DMS53 treated with DMSO at 0.1 percent for 48 hours (cell line): ENCODE measurements at regions not wholly inside any gene's neighbourhood (a gene's known extent, or its start where the extent isn't known, plus 50 kb on each side); places are given as distances from the start of the nearest gene placed in this dataset.
"Not testable (repeated sequence)": the region's sequence is repeated elsewhere in the genome, so short reads cannot be mapped to it uniquely, and the experiment has no call there.

Source experiments
- DNase-seq: peaks from one replicate; lab custom pipeline; 2025; ENCODE audit not compliant: unreplicated experiment; lab: John Stamatoyannopoulos, UW

GRCh38 chr1:196091397-196092135 lies 516.7 kb downstream of the KCNT2 start:
- DNase-seq = no peak

- DNase-seq = no peak
Measured at GRCh38 chr1:196090226-196090625, 518.0 kb downstream of the KCNT2 start.

DNA sequence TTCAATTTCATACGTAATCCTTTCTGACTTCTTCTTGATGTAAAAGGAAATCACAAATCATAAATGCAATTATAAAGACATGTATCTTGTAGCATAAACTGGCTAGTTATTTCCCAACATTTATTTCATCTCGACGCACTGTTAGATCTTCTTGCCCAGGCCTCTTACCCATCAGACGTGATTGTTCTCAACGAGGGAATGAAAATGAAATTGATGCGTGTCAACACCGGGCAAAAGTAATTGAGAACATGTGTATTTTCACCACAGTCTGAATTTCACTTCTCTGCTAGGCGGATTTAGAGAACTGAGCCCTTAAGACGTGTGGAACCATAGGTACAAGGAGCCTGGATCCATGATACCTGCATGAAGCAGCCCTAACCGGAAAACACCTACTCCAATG lies 519.7 kb downstream of the KCNT2 start:
- no peak for DNase-seq

DNA sequence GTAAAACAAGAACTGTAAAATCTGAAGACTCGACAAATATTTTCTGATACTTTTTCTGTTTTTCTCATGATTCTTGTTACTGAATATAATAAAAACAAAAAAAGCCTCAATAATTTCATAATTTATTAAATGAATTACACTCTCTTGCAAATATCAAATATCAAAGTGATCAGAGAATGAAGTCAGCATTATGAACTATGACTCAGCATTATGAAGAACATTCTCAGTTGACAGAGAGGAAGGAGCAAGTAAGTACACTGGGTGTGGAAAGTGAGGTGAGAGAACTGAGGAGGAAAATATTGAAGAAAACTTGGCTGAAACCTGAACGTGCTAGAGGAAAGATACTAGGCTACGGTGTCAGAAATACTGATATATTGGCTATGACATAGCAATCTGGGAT lies 529.5 kb downstream of the KCNT2 start:
- DNase-seq = peak; percentile 21

- DNase-seq = no peak
Measured at GRCh38 chr1:196075621-196076020, 532.6 kb downstream of the KCNT2 start.

DNA sequence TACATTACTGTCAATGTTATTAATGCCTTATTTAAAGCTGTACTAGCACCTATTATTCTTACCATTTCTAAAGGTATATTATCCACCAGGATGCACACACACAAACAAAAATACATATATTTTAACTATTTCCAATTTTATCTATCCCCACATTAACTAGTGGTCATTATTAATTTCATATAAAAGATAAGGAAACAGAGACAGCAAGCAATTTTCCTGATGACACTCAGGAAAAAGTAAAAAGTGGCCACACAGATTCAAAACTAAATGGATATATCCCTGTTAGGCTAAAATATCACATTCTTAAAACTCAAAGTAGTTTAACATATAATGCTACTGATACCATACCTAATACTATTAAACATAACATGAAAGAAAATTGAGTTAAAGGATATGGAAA lies 534.1 kb downstream of the KCNT2 start:
- no peak for DNase-seq

DNA sequence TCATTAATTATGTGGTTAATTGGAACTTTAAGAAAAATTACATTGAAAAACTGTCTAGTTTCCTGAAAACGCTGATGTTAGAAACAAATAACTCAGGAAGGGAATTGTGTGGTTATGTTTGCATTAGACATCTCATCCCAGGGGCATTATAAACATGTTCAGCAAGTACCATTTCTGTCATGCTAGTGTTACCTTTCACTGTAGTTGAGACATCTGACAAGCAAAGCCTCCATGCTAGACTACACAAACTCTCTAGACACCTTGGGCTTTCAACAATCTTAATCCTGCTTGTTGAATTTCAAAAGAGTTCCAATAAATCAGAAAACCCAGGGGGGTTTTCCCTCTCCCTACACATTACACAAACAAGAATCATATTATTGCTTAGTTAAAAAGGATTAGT lies 536.8 kb downstream of the KCNT2 start:
- DNase-seq = peak; percentile 37

- DNase-seq = no peak
Measured at GRCh38 chr1:196070940-196071339, 537.3 kb downstream of the KCNT2 start.

DNA sequence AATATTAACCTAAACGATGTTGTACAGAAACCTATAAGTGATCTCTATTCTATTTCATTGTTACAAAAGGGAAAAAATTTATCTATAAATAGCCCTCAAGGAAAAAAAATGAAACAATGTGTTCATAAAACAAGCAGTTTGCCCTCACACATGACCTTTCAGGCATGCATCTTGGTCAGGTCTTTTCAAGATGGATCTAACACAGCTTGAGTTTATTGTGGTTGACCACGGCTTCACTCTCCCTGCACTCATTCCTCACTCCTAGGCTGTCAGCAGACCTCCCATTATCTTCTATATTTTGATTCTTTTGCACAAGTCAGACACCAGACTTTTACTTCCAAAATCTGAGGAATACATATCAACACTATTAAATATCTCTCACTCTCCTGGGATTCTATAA lies 544.3 kb downstream of the KCNT2 start:
- no peak for DNase-seq

DNA sequence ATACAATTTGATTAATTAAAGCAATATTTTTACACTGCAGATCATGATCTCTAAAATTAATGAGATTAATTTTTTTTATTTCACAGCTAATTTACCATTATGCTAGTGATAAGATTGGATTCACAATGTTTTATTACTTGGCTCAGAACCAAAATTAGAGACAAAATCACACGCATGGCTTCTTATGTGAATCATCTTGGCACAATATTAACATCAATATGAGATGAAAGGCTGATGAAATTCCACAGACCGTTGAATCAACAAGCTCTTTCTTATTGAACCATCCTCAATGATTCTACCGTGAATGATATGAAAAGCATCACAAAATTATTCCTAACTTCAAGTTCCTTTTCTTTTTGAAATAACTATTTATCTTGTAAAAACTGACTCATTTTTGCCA lies 544.9 kb downstream of the KCNT2 start:
- peak; percentile 13 for DNase-seq

- DNase-seq = no peak
Measured at GRCh38 chr1:196060539-196060938, 547.7 kb downstream of the KCNT2 start.

DNA sequence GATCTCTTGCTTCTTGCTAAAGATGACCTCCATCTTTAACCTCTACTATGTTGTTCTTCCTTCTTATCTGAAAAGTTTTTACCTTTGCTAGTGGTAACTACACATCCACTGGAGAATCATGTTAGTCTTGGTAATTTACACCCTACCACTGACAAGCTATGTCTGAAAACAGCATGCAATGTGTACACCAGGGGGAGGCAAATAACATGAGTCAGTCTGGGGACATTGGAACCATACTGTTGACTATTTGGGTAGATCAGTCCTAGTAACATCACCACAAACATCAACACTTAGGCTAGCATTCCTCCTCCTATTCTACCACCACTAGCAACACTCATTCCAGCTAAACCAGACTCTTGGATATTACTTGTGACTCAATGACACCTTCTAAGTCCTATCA lies 549.0 kb downstream of the KCNT2 start:
- no peak for DNase-seq

DNA sequence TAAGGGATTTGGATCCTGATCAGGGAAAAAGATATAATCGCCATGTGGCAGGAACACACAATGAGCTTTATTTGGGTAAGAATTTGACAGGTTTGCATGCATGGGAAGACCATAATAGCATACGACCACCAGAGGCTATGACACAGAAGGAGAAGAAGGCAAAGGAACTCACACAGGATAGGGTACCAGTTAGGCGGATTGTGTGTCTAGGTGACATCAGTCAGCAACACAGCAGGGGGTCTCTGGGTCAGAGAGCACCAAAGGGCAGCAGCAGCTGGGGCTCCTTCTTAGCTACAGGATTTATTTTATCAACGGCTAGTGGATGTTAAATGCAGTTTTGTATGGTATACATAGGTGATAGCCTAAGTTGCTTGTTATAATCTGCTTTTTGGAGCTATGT lies 551.3 kb downstream of the KCNT2 start:
- DNase-seq = no peak

DNA sequence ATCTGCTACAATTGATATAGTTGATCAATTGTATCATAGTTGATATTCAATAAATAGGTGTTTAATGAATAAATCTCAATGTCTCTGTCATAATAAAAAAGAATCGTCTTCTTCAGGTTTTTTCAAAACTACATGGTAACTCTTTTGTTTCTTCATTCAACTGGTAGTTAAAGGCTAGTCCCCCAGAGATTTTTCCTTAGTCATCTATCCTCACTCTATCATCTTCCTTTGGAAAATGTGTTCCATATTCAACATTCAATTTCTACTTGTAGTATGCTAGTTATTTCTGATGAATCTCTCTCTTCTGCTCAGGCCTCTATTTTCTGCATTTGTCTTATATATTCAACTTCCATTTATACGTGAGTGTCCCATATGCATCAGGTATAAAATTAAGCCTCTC lies 558.8 kb downstream of the KCNT2 start:
- DNase-seq = no peak

DNA sequence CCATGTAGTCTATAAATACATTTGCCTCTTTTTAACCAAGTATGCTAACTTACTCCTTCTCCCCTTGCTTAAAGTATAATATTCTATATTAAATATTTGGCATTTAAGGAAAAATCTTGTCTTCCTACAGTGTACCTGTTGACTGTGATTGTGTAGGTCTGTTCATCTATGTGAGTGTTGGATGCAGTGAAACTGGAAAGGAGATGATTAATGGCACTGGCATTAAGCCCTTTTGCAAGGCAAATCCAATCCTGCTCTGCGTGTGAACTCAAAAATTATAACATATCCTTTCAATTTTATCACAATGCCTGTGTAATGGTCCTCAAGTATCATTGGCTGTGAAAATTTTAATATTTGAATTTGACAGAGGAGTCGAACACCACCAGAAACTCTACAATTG lies 565.0 kb downstream of the KCNT2 start:
- DNase-seq = no peak

DNA sequence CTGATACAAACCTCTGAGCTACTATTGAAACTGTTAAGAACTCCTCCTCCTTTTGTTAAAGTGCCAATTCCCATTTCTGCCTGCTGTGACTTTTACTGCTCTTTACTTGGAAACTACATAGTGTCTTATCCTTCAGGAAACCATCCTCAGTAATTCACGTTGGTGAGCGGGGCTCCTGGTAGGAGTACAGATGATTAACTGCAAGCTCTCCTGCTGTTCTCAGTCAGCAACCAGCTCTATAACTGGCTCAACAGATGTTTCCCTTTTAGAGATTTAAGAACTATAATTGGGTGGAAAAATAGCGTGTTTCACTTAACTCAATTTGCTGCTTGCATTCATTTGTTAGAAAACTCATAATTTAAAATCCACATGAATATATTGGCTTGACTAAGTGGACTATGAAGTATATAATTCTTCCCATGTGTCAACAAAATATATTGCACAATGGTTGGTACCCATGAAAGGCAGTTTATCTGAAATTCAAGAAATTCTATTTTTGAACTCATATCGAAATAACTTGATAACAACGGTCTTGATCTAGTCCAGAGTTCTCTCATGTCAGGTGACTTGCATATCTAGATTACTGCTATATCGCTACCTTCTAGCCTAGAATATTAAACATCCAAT lies 574.0 kb downstream of the KCNT2 start:
- no peak for DNase-seq

DNA sequence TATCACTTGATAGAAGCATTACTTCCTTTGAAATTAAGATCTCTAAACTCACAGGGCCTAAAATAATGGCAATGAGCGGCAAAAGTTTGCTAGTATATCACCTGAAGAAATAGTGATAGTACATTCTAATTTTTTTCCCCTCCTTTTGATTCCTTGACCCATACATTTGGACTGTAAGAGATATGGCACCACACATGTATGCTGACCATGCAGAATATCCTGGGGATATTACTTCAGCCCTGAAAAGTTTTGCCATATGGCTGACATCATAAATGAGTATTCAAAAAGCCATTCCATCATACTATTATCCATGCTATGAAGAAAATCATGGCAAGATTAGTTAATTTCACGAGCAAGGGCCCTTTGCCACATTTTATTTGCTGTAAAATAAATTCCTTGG lies 576.9 kb downstream of the KCNT2 start:
- not testable (repeated sequence) for DNase-seq

- no peak for DNase-seq
Measured at GRCh38 chr1:196030455-196030854, 577.8 kb downstream of the KCNT2 start.

DNA sequence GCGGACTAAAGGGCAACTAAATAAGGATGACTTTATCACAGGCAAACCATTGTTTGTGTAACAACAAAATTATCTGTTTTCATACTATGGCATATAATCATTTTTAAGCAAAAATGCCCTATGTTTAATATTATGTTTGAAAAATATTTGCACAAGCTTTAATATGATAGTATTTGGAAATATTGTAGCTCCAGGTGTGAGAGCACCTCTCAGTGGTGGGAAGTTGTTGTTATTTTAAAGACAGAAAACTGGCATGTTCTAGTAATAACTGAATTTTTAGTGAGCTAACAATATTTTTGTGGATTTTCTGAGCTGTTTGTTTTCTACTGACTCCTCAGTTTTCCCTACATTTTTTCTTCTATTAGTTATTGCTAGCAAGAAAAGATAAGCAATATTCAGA lies 578.8 kb downstream of the KCNT2 start:
- no peak for DNase-seq

DNA sequence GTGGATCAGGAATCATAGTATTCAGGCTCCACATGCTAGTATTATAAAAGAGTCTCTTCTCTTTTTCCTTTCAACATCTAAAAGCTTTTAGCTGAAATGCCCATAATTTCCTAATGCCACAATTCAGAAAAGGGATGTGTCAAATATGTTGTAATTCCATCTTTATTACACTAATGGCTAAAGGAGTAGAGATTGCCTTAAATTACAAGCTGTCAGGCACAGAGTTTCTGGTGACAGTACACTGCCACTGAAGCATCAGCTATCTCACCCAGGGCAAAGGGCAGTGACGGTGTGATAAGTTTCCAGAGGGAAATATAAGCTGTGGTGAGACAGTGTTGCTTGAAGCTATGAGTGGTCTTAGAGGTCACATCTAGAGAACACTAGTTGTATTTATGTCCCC lies 581.1 kb downstream of the KCNT2 start:
- no peak for DNase-seq

GRCh38 chr1:196021174-196021573 lies 587.1 kb downstream of the KCNT2 start:
- not testable (repeated sequence) for DNase-seq

GRCh38 chr1:196009362-196009761 lies 598.9 kb downstream of the KCNT2 start:
- no peak for DNase-seq

DNA sequence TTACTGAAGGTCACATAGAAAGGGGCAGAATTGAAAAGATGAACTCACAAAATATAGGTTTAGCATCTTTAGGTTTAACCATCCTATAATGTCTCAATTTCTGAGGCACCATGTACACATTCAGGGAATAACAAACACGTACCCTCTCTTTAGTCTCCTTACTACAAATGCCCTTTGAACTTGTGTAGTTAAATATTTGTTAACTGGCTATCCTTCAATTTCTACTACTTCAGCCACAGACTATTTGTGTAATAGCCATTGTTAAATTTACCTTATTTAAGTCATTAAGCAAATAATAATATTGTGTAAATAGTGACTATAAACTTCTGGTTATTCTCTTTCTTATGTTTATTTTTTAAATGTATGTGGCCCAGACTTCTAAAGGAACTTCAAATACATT lies 600.5 kb downstream of the KCNT2 start:
- DNase-seq = peak; percentile 40
